K562 (cell line): ENCODE measurements at regions not wholly inside any gene's neighbourhood (a gene's known extent, or its start where the extent isn't known, plus 50 kb on each side); places are given as distances from the start of the nearest gene placed in this dataset.

Source experiments
- ATAC-seq: fragments of 200-7000 bp; cut with Tn5 transposase; 3 replicates; pipeline ENCODE4 v1.9.1; 2020; ENCODE audit warnings: moderate library complexity
- BruUV-seq: library from RNA; stranded (reverse); fragments of 400-500 nt; replicated peaks from 2 replicates; lab custom pipeline; 2021; lab: Mats Ljungman, UMichigan
- CTCF ChIA-PET: fragments of 300-600 bp; formaldehyde crosslinking; extraction: SDS; loops from one replicate; lab custom pipeline; 2021; ENCODE audit warnings: low intra/inter-chr PET ratio; lab: Yijun Ruan, JAX
- POLR2A ChIA-PET: fragments of 300-600, 350-650 bp; sonication (Branson Sonifier 250); formaldehyde crosslinking; extraction: SDS; loops from one replicate; lab custom pipeline; 2021; ENCODE audit warnings: antibody characterized with exemption, inconsistent platforms; lab: Yijun Ruan, JAX
- DNase-seq, 4 experiments: peaks; one replicate each; pipeline versions ENCODE4 v3.0.0 to v3.0.0-alpha.2; 2011 to 2018; ENCODE audit warnings: low spot score in 3 of 4, mixed read lengths in 3 of 4; ENCODE audit errors: extremely low read depth in 1 of 4
- FAIRE-seq: peaks from 2 replicates; lab custom pipeline; 2011; peaks lifted over from hg19 to GRCh38; lab: Jason Lieb, UNC
- H2AFZ ChIP-seq: 2 replicates; pipeline ENCODE4 v1.6.0; 2011; ENCODE audit warnings: low read depth, low read length, control low read depth, inconsistent platforms
- H3K27ac ChIP-seq: fragments of 200-600 bp; 3 replicates; pipeline ENCODE4 v1.8.0; 2011; ENCODE audit warnings: low read depth, mild to moderate bottlenecking, control low read depth, inconsistent platforms, low read length, moderate library complexity, mixed read lengths; ENCODE audit errors: extremely low read depth
- H3K27me3 ChIP-seq, 2 experiments: fragments of 300-600 bp in 1 of 2; 2 replicates in 1 of 2; 3 replicates in 1 of 2; pipeline versions ENCODE4 v1.6.0 to v1.8.0; 2011; ENCODE audit warnings: inconsistent platforms in 2 of 2, low read length in 2 of 2, mild to moderate bottlenecking in 1 of 2, mixed read lengths in 1 of 2, moderate library complexity in 1 of 2; ENCODE audit not compliant: control insufficient read depth in 2 of 2, insufficient read depth in 2 of 2
- H3K36me3 ChIP-seq: fragments of 300-600 bp; 3 replicates; pipeline ENCODE4 v1.8.0; 2011; ENCODE audit warnings: mild to moderate bottlenecking, low read length, inconsistent platforms; ENCODE audit not compliant: control insufficient read depth, insufficient read depth
- H3K4me1 ChIP-seq, 2 experiments: fragments of 200-600 bp in 1 of 2; replicated peaks in 1 of 2; 2 replicates in 1 of 2; 3 replicates in 1 of 2; pipeline versions ENCODE4 v1.5.1 to v1.8.0; 2011; ENCODE audit warnings: inconsistent platforms in 2 of 2, low read length in 2 of 2, mild to moderate bottlenecking in 1 of 2, mixed read lengths in 1 of 2, moderate library complexity in 1 of 2; ENCODE audit not compliant: control insufficient read depth in 2 of 2, insufficient read depth in 2 of 2
- H3K4me2 ChIP-seq: 2 replicates; pipeline ENCODE4 v1.6.1; 2011; ENCODE audit warnings: low read length, control low read depth, inconsistent platforms, mixed read lengths; ENCODE audit not compliant: insufficient read depth
- H3K4me3 ChIP-seq: fragments of 200-600 bp; sonication (generic), shearing (Covaris generic); 2 replicates; pipeline ENCODE4 v1.5.1; 2016; ENCODE audit warnings: control low read depth, inconsistent platforms
- H3K79me2 ChIP-seq: fragments of 200-600 bp; 3 replicates; pipeline ENCODE4 v1.8.0; 2011; ENCODE audit warnings: low read length, inconsistent platforms; ENCODE audit not compliant: control insufficient read depth, insufficient read depth
- H3K9ac ChIP-seq, 2 experiments: 2 replicates each; pipeline versions ENCODE4 v1.6.0 to v1.6.1; 2011; ENCODE audit warnings: low read depth in 2 of 2, low read length in 2 of 2, control low read depth in 1 of 2, inconsistent platforms in 1 of 2, mild to moderate bottlenecking in 1 of 2, mixed read lengths in 1 of 2; ENCODE audit not compliant: insufficient read depth in 1 of 2
- H3K9me1 ChIP-seq: one replicate; pipeline ENCODE4 v1.6.0; 2011; ENCODE audit warnings: inconsistent platforms, mild to moderate bottlenecking, low read length, moderate library complexity; ENCODE audit not compliant: control insufficient read depth, insufficient read depth
- H3K9me3 ChIP-seq: replicated peaks from 2 replicates; pipeline ENCODE4 v1.5.1; 2011; ENCODE audit warnings: low read depth, low read length, inconsistent platforms; ENCODE audit not compliant: control insufficient read depth, insufficient read depth
- H4K20me1 ChIP-seq: replicated peaks from 2 replicates; pipeline ENCODE4 v1.6.1; 2011; ENCODE audit warnings: low read length, inconsistent platforms, mixed read lengths; ENCODE audit not compliant: control insufficient read depth, insufficient read depth
- CCNT2 ChIP-seq: IDR thresholded peaks from 2 replicates; pipeline ENCODE4 v1.6.1; 2011; ENCODE audit warnings: borderline replicate concordance, low read depth, mild to moderate bottlenecking, moderate library complexity, mixed read lengths, low read length; ENCODE audit not compliant: insufficient read length; ENCODE audit errors: extremely low read depth
- MEF2D ChIP-seq: conservative IDR thresholded peaks from 2 replicates; pipeline ENCODE4 v1.6.1; 2016; ENCODE audit warnings: low read depth, missing genetic modification characterization, missing compliant biosample characterization
- POLR2A ChIP-seq: fragments of 450-650 bp; conservative IDR thresholded peaks from 2 replicates; pipeline ENCODE4 v1.6.1; 2016
- POLR2G ChIP-seq: fragments of 200-400 bp; formaldehyde crosslinking; IDR thresholded peaks from 2 replicates; pipeline ENCODE4 v1.6.1; 2017; ENCODE audit warnings: low read depth, mild to moderate bottlenecking, antibody characterized with exemption, low read length, moderate library complexity
- ZFX ChIP-seq: sonication (generic); formaldehyde crosslinking; IDR thresholded peaks from 2 replicates; pipeline ENCODE4 v1.8.0; 2022; ENCODE audit warnings: mild to moderate bottlenecking, missing genetic modification reagents, moderate library complexity
- ZKSCAN3 ChIP-seq: fragments of 250-450 bp; sonication (Bioruptor Pico); IDR thresholded peaks from 2 replicates; pipeline ENCODE4 v1.4.0; 2020
- WGBS: fragments of 100-300 bp; shearing (Covaris generic); methylation state at CpG from one replicate; pipeline ENCODE4 v1.1.6; 2016; ENCODE audit warnings: low coverage, mixed read lengths; ENCODE audit not compliant: insufficient coverage; ENCODE audit errors: missing lambda C conversion rate; 5-methylcytosine and 5-hydroxymethylcytosine counted together
- in situ Hi-C: fragments of 300-500 bp; cut with MboI; formaldehyde crosslinking; loops from 4 replicates; pipeline ENCODE4 v1.15.0; 2018; ENCODE audit warnings: inconsistent platforms, mixed read lengths
- intact Hi-C: fragments of 100-400 bp; cut with micrococcal nuclease; formaldehyde crosslinking; loops from 2 replicates; pipeline ENCODE4 v1.14.2; 2022

GRCh38 chr10:65142641-65143435 is 1621.6 kb downstream of the REEP3 start:
- 0% methylated on average over 2 of the region's 2 CpGs for WGBS
- Histone ChIP-seq H3K4me3 (no peak overlapping the region), H3K79me2 (no peaks in the 10 kb centered on the region), H2AFZ (no peak overlapping the region), H3K9ac (no peak overlapping the region), H3K9me3 (no peaks in the 10 kb centered on the region), H3K27ac (no peak overlapping the region), H4K20me1 (no peaks in the 10 kb centered on the region), H3K4me2 (no peak overlapping the region), H3K36me3 (no peaks in the 10 kb centered on the region), H3K9me1 (no peaks in the 10 kb centered on the region), H3K4me1 (no peaks in the 10 kb centered on the region), H3K27me3 (no peaks in the 10 kb centered on the region)
- no peak for DNase-seq
- in situ Hi-C loops: no loop called here
- ATAC-seq: no peak
- no peak for FAIRE-seq
- POLR2A ChIA-PET: interaction anchor here (0.5 kb wide), 1 partner anchor 1615 kb away, joined by 3 read pairs; no protein-coding TSS in a partner anchor
- no TSS peak for BruUV-seq
- CTCF ChIA-PET: no interaction called here
- no peak for TF ChIP-seq POLR2A
- TF ChIP-seq, all 486 proteins: peak for 0
- intact Hi-C loops: no loop called here

GRCh38 chr10:65143723-65144122 is 1622.5 kb downstream of the REEP3 start:
- FAIRE-seq: no peak
- no peak for DNase-seq
- H2AFZ ChIP-seq: no peak overlapping the region
- no peaks in the 10 kb centered on the region for H4K20me1 ChIP-seq
- no peak overlapping the region for H3K9ac ChIP-seq
- no peak overlapping the region for H3K4me2 ChIP-seq
- in situ Hi-C loops: no loop called here
- ChIA-PET POLR2A (no interaction called here), CTCF (no interaction called here)
- no peak overlapping the region for H3K27ac ChIP-seq
- ATAC-seq: no peak
- BruUV-seq: no TSS peak
- no peaks in the 10 kb centered on the region for H3K36me3 ChIP-seq
- no peaks in the 10 kb centered on the region for H3K9me3 ChIP-seq
- WGBS: 0% methylated on average over 4 of the region's 4 CpGs
- no peak overlapping the region for H3K4me3 ChIP-seq
- intact Hi-C loops: no loop called here
- H3K9me1 ChIP-seq: no peaks in the 10 kb centered on the region
- no peaks in the 10 kb centered on the region for H3K79me2 ChIP-seq
- no peaks in the 10 kb centered on the region for H3K27me3 ChIP-seq
- TF ChIP-seq POLR2G (no peak), ZFX (no peak), MEF2D (tag) (no peak), CCNT2 (no peak), ZKSCAN3 (CRISPR knock-in tag) (no peak)
- no peaks in the 10 kb centered on the region for H3K4me1 ChIP-seq
